BJ (cell line): ENCODE measurements at regions not wholly inside any gene's neighbourhood (a gene's known extent, or its start where the extent isn't known, plus 50 kb on each side); places are given as distances from the start of the nearest gene placed in this dataset.
A peak's percentile ranks its signal among the peaks of the same experiment; 100 is the strongest.

Experiments used
- CTCF ChIA-PET: fragments of 350-600 bp; formaldehyde crosslinking; extraction: SDS; loops from one replicate; lab custom pipeline; 2021; ENCODE audit warnings: antibody characterized with exemption, inconsistent platforms; lab: Yijun Ruan, JAX
- POLR2A ChIA-PET: fragments of 300-600 bp; sonication (Branson Sonifier 250); formaldehyde crosslinking; extraction: SDS; loops from one replicate; lab custom pipeline; 2021; ENCODE audit warnings: antibody characterized with exemption; lab: Charles Lee
- DNase-seq: peaks from one replicate; pipeline ENCODE4 v3.0.0-alpha.2; 2011; ENCODE audit warnings: low read depth
- H3K27me3 ChIP-seq: 2 replicates; pipeline ENCODE4 v1.6.0; 2011; ENCODE audit warnings: low read length; ENCODE audit not compliant: control insufficient read depth, insufficient read depth
- H3K36me3 ChIP-seq: 2 replicates; pipeline ENCODE4 v1.5.1; 2011; ENCODE audit warnings: low read length; ENCODE audit not compliant: control insufficient read depth, insufficient read depth
- H3K4me3 ChIP-seq: 2 replicates; pipeline ENCODE4 v1.5.1; 2011; ENCODE audit warnings: low read depth, mild to moderate bottlenecking, control low read depth, low read length
- CTCF ChIP-seq: IDR thresholded peaks from 2 replicates; pipeline ENCODE4 v1.5.1; 2011; ENCODE audit warnings: low read depth, mild to moderate bottlenecking, control low read depth, inconsistent platforms, low read length, moderate library complexity; ENCODE audit not compliant: insufficient read depth

GRCh38 chr11:8833568-8834315, 77.2 kb upstream of the AKIP1 start:
- no peak for TF ChIP-seq CTCF
- CTCF ChIA-PET, result interaction anchor here (0.5 to 2.7 kb wide), 12 partner anchors 8 to 126 kb away, joined by 3 to 19 read pairs (median 4); a partner anchor contains a TSS
- POLR2A ChIA-PET, result interaction anchor here (0.9 to 1.1 kb wide), 2 partner anchors 8 to 115 kb away, joined by 3 read pairs; no protein-coding TSS in a partner anchor
- no peak overlapping the region for H3K4me3 ChIP-seq
- H3K36me3 ChIP-seq, result peaks cover 8% of the 10 kb centered on the region
- DNase-seq, result no peak
- H3K27me3 ChIP-seq, result no peaks in the 10 kb centered on the region

GRCh38 chr11:8834379-8834778, 76.6 kb upstream of the AKIP1 start:
- CTCF ChIA-PET, result interaction anchor here (0.6 to 2.7 kb wide), 11 partner anchors 9 to 146 kb away, joined by 3 to 19 read pairs (median 4); a partner anchor contains a TSS
- Histone ChIP-seq H3K36me3 (peaks cover 4% of the 10 kb centered on the region), H3K4me3 (no peak overlapping the region), H3K27me3 (no peaks in the 10 kb centered on the region)
- 0 out of 2 replicates have a peak, but pooled peaks have one; percentile 13 for TF ChIP-seq CTCF
- POLR2A ChIA-PET, result interaction anchor here (0.7 to 1.1 kb wide), 3 partner anchors 8 to 115 kb away, joined by 3 to 4 read pairs (median 3); no protein-coding TSS in a partner anchor
- DNase-seq, result no peak

GRCh38 chr11:8838248-8838647, 72.7 kb upstream of the AKIP1 start:
- 0 out of 2 replicates have a peak, but pooled peaks cover 3% of the 10 kb centered on the region for H3K36me3 ChIP-seq
- peak; percentile 98 for DNase-seq
- TF ChIP-seq CTCF, result no peak
- H3K27me3 ChIP-seq, result no peaks in the 10 kb centered on the region
- ChIA-PET CTCF (interaction anchor here (1.1 to 1.3 kb wide), 2 partner anchors 14 to 18 kb away, joined by 3 to 4 read pairs; no protein-coding TSS in a partner anchor), POLR2A (no interaction called here)
- H3K4me3 ChIP-seq, result no peak overlapping the region

GRCh38 chr11:8839306-8839956, 71.6 kb upstream of the AKIP1 start:
- Histone ChIP-seq H3K4me3 (no peak overlapping the region), H3K27me3 (no peaks in the 10 kb centered on the region), H3K36me3 (0 out of 2 replicates have a peak, but pooled peaks cover 3% of the 10 kb centered on the region)
- POLR2A ChIA-PET, result interaction anchor here (0.8 kb wide), 1 partner anchor 120 kb away, joined by 3 read pairs; no protein-coding TSS in a partner anchor
- DNase-seq, result no peak
- CTCF ChIA-PET, result interaction anchor here (1.1 to 1.5 kb wide), 3 partner anchors 13 to 28 kb away, joined by 3 to 6 read pairs (median 4); no protein-coding TSS in a partner anchor
- TF ChIP-seq CTCF, result no peak
